NCI-H1417 treated with DMSO at 0.1 percent for 48 hours (cell line): ENCODE measurements at regions not wholly inside any gene's neighbourhood (a gene's known extent, or its start where the extent isn't known, plus 50 kb on each side); places are given as distances from the start of the nearest gene placed in this dataset.
A peak's percentile ranks its signal among the peaks of the same experiment; 100 is the strongest.

Experiments
- DNase-seq: peaks from one replicate; lab custom pipeline; 2025; lab: John Stamatoyannopoulos, UW

DNA sequence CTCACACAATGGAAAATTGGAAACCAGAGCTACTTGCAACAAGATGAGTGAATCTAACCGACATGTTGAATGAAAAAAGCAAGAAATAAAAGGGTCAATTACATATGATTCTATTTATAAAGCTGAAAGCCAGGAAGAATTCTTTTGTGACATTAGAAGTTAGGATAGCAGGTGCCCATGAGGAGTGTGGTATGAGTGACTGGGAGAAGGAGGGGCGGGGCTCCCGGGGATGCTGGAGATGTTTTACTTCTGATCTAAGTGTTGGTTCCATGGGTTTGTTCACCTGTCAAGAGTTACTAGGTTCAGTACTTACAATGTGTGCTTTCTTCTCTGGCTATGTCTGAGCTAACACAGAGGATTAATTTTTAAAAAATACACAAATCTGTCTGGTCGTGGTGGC lies 60.8 kb downstream of the NSMCE3 start:
- DNase-seq: no peak

DNA sequence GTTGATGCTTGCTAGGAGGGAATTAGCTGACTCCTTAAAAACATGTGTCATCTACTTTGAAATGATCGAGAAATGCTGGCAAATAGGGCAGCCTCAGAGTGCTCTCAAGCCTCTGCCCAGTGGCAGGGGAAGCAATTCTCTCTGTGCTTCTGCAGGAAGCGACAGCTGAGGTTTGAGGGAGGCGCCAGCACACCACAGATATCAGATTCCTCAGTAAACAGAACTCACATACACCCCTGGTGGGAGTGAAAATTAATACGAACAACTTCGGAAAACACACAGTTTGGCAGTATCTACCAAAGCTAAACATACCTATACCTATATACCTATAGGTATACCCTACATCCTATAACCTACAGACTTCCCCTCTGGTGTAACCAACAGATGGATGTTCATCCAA lies 61.3 kb downstream of the NSMCE3 start:
- peak; percentile 74 for DNase-seq

GRCh38 chr15:29207758-29208108 lies 61.9 kb downstream of the NSMCE3 start:
- DNase-seq: no peak

- DNase-seq: no peak
Measured at GRCh38 chr15:29207027-29207757, 62.4 kb downstream of the NSMCE3 start.

- DNase-seq: no peak
Measured at GRCh38 chr15:29205186-29205585, 64.4 kb downstream of the NSMCE3 start.

- DNase-seq: no peak
Measured at GRCh38 chr15:29204369-29204755, 65.3 kb downstream of the NSMCE3 start.

DNA sequence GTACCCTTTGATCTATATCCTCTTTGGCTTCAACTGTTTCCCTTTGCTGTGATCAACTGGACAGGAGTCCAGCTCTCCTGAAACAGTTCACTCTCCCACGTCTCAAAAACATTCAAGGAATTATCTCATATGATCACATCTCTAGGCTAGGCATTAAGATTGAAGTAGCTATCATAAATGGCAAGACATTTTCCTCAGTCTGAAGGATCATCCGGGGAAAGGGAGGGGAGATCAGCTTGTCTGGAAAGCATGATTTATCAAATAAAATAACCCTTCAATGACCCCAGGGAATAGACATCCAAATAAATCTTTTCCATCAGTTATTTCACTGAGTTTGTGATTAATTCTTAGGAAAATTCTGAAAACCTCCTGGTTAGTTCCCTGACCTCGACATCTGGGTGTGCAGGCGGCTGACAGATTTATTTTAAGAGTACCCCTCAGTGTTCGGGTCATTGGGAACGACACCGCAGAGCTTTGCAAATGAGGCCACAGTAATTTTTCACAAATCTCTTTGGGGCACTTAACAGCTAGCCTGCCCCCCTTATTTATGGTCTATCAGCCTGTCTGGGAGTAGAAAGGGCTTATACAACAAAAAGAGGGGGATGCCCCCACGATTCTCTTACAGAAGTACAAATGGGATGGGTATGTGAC lies 65.8 kb downstream of the NSMCE3 start:
- no peak for DNase-seq

DNA sequence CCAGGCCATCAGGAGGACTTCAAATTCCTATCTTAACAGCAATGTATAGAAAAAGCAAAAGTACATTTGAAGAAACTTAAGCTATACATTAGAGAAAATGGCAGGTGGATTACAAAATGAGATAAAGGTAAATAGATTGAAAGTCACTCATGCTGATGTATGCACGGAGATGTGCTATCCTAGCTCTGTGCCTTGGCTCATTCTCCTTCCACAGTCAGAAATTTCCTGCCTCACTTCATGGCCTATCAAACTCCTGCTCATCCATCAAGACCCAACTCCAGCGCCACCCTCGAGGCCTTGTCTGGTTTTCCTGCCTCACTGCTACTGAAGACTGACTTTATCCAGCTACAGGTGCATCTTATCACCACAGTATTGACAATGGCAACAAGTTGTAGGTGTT lies 72.9 kb downstream of the NSMCE3 start:
- no peak for DNase-seq

GRCh38 chr15:29196290-29196689 lies 73.3 kb downstream of the NSMCE3 start:
- DNase-seq: no peak

DNA sequence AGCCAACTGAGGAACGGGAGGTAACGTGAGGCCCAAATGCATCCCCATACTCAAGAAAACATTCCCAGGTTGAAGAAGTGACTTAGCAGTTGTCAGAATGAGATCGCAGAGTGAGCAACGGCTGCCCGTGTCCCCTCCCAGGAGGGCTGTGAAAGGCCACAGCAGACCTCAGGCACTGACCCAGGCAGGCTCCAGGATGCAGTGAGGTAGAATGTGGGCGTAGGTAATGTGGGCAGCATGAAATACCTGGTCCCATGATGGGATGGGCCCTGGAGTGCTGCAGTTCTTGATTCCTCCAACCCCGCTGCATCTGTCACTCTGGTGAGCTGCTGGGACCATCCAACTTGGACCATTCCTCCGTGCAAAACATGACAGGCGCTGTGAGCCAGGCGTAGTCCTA lies 74.8 kb downstream of the NSMCE3 start:
- no peak for DNase-seq

GRCh38 chr15:29183071-29183831 lies 86.4 kb downstream of the NSMCE3 start:
- DNase-seq: no peak

DNA sequence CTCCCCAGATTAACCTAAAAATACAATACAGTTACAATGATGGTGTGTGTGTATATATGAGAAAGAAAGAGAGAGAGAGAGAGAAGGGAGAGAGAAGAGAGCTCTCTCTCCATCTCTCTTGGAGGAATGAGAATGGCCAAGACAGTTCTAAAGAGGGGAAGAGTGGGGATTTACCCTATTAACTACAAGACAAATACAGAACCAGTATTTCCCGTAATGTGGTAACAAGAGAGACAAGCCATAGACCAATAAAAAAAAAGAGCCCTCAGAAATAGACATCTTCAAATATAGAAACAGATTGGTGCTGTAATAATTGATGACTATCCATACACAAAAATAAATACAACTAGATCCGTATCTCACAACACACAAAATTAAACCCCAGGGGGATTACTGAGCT lies 87.0 kb downstream of the NSMCE3 start:
- DNase-seq: no peak

DNA sequence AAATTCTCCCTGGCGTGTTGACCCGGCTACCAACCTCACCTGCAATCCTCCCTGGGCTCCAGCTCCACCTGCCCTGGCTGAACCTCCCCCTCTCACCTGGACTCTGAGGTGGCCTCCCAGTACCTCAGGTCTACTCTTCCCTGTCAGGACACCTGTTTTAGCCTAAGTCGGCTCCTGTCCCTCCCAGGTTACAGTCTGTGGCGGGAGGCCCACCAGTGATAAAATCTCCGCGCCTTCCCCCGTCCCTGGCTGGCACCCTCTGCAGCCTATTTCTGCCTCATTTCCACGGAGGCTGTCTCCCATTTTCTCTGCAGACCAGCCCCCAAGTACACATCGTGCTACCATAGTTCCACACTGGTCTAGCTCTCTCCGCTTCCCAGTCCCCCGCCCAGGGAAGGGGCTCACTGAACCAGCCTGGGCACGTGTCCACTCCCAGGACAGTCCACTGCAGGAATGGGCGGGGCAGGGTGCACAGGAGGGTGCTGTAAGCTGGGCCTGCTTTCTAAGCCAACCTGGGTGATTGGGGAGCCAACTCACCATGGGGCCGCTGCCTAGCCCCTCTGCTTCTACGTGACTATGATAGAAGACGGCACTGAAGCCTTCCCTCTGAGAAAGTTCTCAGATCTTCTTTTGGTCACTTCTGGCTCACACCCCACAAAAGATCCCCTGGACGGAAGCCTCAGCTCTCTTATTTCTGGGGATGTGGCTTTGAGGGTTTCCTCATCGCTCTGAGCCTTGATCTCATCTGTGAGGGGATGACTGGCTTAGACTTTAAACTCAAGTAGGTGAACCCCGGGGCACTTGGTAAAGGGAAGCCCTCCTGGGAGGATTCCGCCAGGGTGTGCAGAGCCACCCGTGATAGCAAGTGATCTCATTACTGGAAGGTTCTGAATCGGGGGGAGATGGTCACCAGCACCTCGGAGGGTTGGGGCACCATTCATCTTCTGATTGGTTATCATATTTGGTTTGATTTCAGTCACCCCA lies 96.6 kb downstream of the NSMCE3 start:
- DNase-seq: no peak

GRCh38 chr15:29170521-29170920 lies 99.1 kb downstream of the NSMCE3 start:
- DNase-seq: no peak
